ENCODE measurements at regions not wholly inside any gene's neighbourhood (a gene's known extent, or its start where the extent isn't known, plus 50 kb on each side); places are given as distances from the start of the nearest gene placed in this dataset.

DNA sequence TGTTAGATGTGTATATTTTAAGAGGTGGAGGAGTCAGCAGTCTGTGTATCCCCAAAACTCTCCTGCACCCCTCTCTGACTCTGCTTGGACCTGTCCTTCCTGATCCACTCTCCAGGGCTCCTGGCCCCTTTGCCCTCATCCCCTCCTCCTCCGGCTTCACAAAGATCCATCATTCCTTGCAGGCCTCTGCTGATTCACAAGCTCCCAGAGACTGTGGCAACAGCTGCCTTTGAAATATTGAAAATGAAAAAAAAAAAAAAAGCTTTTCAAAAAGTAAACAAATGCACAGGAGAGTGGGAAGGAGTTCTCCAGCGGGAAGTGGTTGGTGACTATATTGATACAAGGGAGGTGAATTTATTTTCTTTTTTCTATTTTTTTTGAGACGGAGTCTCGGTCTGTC lies 330.2 kb upstream of the SULF2 start:
- 54 to 58% methylated on average over 4 of the region's 4 CpGs for WGBS, 2 donors
- no peak for FAIRE-seq
- TF ChIP-seq, protein P1, sequence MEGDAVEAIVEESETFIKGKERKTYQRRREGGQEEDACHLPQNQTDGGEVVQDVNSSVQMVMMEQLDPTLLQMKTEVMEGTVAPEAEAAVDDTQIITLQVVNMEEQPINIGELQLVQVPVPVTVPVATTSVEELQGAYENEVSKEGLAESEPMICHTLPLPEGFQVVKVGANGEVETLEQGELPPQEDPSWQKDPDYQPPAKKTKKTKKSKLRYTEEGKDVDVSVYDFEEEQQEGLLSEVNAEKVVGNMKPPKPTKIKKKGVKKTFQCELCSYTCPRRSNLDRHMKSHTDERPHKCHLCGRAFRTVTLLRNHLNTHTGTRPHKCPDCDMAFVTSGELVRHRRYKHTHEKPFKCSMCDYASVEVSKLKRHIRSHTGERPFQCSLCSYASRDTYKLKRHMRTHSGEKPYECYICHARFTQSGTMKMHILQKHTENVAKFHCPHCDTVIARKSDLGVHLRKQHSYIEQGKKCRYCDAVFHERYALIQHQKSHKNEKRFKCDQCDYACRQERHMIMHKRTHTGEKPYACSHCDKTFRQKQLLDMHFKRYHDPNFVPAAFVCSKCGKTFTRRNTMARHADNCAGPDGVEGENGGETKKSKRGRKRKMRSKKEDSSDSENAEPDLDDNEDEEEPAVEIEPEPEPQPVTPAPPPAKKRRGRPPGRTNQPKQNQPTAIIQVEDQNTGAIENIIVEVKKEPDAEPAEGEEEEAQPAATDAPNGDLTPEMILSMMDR (IDR thresholded peaks at IDR 0.05), result no peak
- no peaks in the 10 kb centered on the region for H3K36me3 ChIP-seq
- no peak overlapping the region for H3K4me3 ChIP-seq
- no peak for DNase-seq
- intact Hi-C loops (cut with DNase I), result no loop called here
- no peak overlapping the region for H3K27ac ChIP-seq
- peaks cover 0 to 6% (median 0%) of the 10 kb centered on the region in 4 donors for H3K27me3 ChIP-seq
- H3K4me1 ChIP-seq, result no peaks in the 10 kb centered on the region
- ATAC-seq, result no peak
- no peaks in the 10 kb centered on the region for H3K9me3 ChIP-seq

DNA sequence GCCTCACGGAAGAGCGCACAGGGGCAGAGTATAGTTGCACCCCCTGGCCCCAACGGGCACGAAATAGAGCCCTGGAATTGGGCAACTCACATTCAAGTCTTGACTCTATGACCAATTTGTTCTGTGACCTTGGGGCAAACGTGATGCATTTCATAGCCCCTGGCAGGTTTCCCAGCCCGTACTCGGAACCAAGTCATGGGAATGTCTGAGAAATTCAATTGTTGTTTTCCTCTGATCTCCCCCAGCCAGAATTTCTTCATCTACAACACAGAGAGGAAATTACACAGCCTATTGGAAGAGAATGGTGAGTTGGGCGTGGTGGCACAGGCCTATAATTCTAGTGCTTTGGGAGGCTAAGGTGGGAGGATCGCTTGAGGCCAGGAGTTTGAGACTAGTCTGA lies 322.3 kb upstream of the SULF2 start:
- 53 to 65% methylated on average over 9 of the region's 9 CpGs for WGBS, 2 donors
- ATAC-seq (no peak), DNase-seq (no peak), FAIRE-seq (no peak)
- peaks cover 0 to 6% (median 0%) of the 10 kb centered on the region in 4 donors for H3K27me3 ChIP-seq
- H3K36me3 ChIP-seq, result no peaks in the 10 kb centered on the region
- intact Hi-C loops (cut with DNase I), result no loop called here
- no peak overlapping the region for H3K27ac ChIP-seq
- H3K4me3 ChIP-seq, result no peak overlapping the region
- TF ChIP-seq, protein P1 (IDR thresholded peaks at IDR 0.05), result no peak
- H3K9me3 ChIP-seq, result no peaks in the 10 kb centered on the region
- H3K4me1 ChIP-seq, result no peaks in the 10 kb centered on the region

DNA sequence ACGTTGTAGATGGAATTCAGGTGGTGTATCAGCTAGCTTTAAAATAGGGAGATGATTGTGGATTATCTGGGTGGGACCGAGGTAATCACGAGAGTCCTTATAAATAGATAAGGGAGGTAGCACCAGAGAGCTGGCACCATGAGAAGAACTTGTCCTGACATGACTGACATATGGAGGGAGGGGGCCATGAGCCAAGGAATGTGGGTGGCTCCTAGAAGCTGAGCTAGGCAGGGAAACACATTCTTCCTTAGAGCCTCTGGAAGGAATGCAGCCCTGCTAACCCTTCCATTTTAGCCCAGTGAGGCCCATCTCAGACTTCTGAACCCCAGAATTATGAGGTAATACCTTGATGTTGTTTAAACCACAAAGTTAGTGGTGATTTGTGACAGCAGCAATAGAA lies 321.1 kb upstream of the SULF2 start:
- intact Hi-C loops (cut with DNase I), result no loop called here
- TF ChIP-seq, protein P1 (IDR thresholded peaks at IDR 0.05), result no peak
- no peak for ATAC-seq
- WGBS, 2 donors, result 67 to 76% methylated on average over 3 of the region's 3 CpGs
- Histone ChIP-seq H3K4me3 (no peak overlapping the region), H3K27me3 (peaks cover 0 to 6% (median 0%) of the 10 kb centered on the region in 4 donors), H3K4me1 (no peaks in the 10 kb centered on the region), H3K36me3 (no peaks in the 10 kb centered on the region), H3K9me3 (no peaks in the 10 kb centered on the region), H3K27ac (no peak overlapping the region)
- DNase-seq, result no peak
- no peak for FAIRE-seq

DNA sequence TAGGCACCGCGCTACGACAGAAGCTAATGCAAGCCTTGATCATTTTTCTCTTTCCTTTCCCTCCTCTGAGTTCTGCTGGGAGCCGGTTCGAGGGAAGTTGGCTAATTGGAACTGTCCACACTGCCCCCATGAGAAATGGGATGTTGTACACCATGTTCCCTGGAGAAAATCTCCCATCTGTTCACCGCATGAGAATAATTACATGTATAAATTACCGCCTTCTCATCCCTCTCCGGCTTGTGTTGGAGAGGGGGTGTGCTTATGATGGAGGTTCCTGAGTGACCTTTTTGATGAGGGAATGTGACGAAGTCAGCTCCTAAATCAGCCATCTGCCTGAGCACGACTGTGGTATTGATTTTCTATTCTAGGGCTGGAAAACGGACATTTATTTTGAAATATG lies 320.2 kb upstream of the SULF2 start:
- H3K36me3 ChIP-seq, result no peaks in the 10 kb centered on the region
- no peak overlapping the region for H3K4me3 ChIP-seq
- WGBS, 2 donors, result 53 to 55% methylated on average over 11 of the region's 11 CpGs
- H3K27me3 ChIP-seq, result no peaks in the 10 kb centered on the region
- H3K9me3 ChIP-seq, result no peaks in the 10 kb centered on the region
- no peak overlapping the region for H3K27ac ChIP-seq
- no peaks in the 10 kb centered on the region for H3K4me1 ChIP-seq
- FAIRE-seq, result no peak
- intact Hi-C loops (cut with DNase I), result no loop called here
- TF ChIP-seq, protein P1 (IDR thresholded peaks at IDR 0.05), result no peak
- ATAC-seq, result no peak
- no peak for DNase-seq

DNA sequence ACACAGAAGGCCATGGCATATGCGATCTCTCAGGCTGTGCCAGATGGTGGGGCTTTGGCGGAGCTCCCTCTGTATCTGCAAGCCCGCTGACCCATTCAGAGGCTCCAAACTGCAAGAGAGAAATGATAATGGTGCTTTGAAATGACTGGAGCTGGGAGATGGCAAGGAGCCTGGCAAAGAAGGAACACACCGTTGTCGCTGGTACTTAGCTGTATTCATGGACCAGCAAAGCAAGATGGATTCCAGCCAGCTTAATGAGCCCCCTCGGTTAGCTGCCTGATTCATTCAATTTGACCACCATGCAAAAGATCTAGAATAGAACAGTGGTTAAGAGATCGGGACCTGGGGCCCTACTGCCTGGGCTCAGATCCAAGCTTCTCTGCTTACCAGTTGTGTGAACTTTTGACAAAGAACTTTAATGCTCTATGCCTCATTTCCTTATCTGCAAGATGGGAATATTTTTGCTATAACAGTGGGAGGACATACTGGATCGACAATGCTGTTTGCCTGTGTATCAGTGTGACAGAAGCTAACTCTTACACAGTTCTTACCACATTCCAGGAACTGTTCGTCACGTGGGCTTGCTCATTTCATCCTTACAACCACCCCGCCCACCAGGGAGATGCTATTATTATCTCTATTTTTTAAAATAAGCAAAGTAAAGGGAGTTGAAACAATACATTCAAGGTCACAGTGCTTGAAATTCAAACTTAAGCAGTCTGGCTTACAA lies 317.8 kb upstream of the SULF2 start:
- 69 to 75% methylated on average over 11 of the region's 11 CpGs for WGBS, 2 donors
- TF ChIP-seq, protein P1 (IDR thresholded peaks at IDR 0.05), result no peak
- no peak overlapping the region for H3K4me3 ChIP-seq
- no peaks in the 10 kb centered on the region for H3K4me1 ChIP-seq
- DNase-seq, result no peak
- intact Hi-C loops (cut with DNase I), result no loop called here
- no peak overlapping the region for H3K27ac ChIP-seq
- H3K9me3 ChIP-seq, result no peaks in the 10 kb centered on the region
- no peak for FAIRE-seq
- H3K27me3 ChIP-seq, result no peaks in the 10 kb centered on the region
- no peak for ATAC-seq
- H3K36me3 ChIP-seq, result no peaks in the 10 kb centered on the region
